Right lobe of liver (tissue), 6 donors: ENCODE measurements at regions not wholly inside any gene's neighbourhood (a gene's known extent, or its start where the extent isn't known, plus 50 kb on each side); places are given as distances from the start of the nearest gene placed in this dataset.
"Not testable (repeated sequence)": the region's sequence is repeated elsewhere in the genome, so short reads cannot be mapped to it uniquely, and the experiment has no call there.

ENCODE experiments used
- ATAC-seq, 4 donors: fragments of 200-7000 bp; cut with Tn5 transposase; one replicate each; pipeline ENCODE4 v1.9.1; 2020; ENCODE audit warnings: mild to moderate bottlenecking in 4 of 4, moderate library complexity in 4 of 4
- DNase-seq, 3 donors: peaks; one replicate each; pipeline ENCODE4 v3.0.0-alpha.2; 2020
- H3K27ac ChIP-seq, 3 donors: fragments of 200-600 bp; one replicate each; pipeline ENCODE4 v1.8.0; 2022
- H3K27me3 ChIP-seq, 2 donors: fragments of 200-600 bp; one replicate each; pipeline ENCODE4 v1.8.0; 2022
- H3K36me3 ChIP-seq, 4 donors: fragments of 200-600 bp; sonication (generic) in 1 of 4; one replicate each; pipeline versions ENCODE4 v1.5.1 to v1.8.0; 2017 to 2022; ENCODE audit warnings: control low read depth in 1 of 4
- H3K4me1 ChIP-seq, 4 donors: fragments of 200-600 bp; sonication (generic) in 1 of 4; one replicate each; pipeline versions ENCODE4 v1.5.1 to v1.8.0; 2017 to 2022; ENCODE audit warnings: control low read depth in 1 of 4
- H3K4me3 ChIP-seq, 3 donors: fragments of 200-600 bp; one replicate each; pipeline ENCODE4 v1.8.0; 2022
- H3K9me3 ChIP-seq, 4 donors: fragments of 200-600 bp; sonication (generic) in 1 of 4; one replicate each; pipeline versions ENCODE4 v1.5.1 to v1.8.0; 2017 to 2022; ENCODE audit warnings: control low read depth in 1 of 4
- CTCF ChIP-seq, 4 donors: fragments of 200-600 bp in 3 of 4; fragments of 450-650 bp in 1 of 4; IDR thresholded peaks; one replicate each; pipeline versions ENCODE4 v1.5.1 to v1.8.0; 2016 to 2022; ENCODE audit warnings: antibody characterized with exemption in 4 of 4, mild to moderate bottlenecking in 2 of 4
- POLR2A ChIP-seq: fragments of 450-650 bp; IDR thresholded peaks from one replicate; pipeline ENCODE4 v1.6.1; 2017; ENCODE audit warnings: antibody characterized with exemption, mild to moderate bottlenecking
- WGBS: methylation state at CpG from one replicate; pipeline ENCODE4 v1.1.6; 2018; ENCODE audit warnings: low coverage, low lambda C conversion rate; ENCODE audit not compliant: insufficient coverage; ENCODE audit errors: missing lambda C conversion rate; 5-methylcytosine and 5-hydroxymethylcytosine counted together
- intact Hi-C, 2 donors: fragments of 100-400 bp; cut with DNase I; formaldehyde crosslinking; loops; one replicate each; pipeline versions ENCODE4 v1.11.2 to v1.14.1; 2022
- donor health status: DM: no; HTN: yes; CAD: no.
- donor health status: DM: no; HTN: no; CAD: no.
- donor health status: DM: no; HTN: no; CAD: no.
- donor health status: DM: no; HTN: yes; CAD: no.
- donor health status: DM: no; HTN: yes; CAD: no.

GRCh38 chr13:112159575-112160547, 92.9 kb downstream of the SOX1 start:
- no peaks in the 10 kb centered on the region for H3K36me3 ChIP-seq
- WGBS = 46% methylated on average over 12 of the region's 17 CpGs
- TF ChIP-seq POLR2A (no peak), CTCF (IDR thresholded peaks at IDR 0.05) (no peak)
- no peak for DNase-seq
- intact Hi-C loops = no loop called here
- H3K4me3 ChIP-seq = no peak overlapping the region
- peak in 3 of 4 donors; percentile 24 to 42 (median 37) for ATAC-seq
- H3K27ac ChIP-seq = no peak overlapping the region
- H3K4me1 ChIP-seq = no peaks in the 10 kb centered on the region
- H3K27me3 ChIP-seq = no peaks in the 10 kb centered on the region
- no peaks in the 10 kb centered on the region for H3K9me3 ChIP-seq

- no peaks in the 10 kb centered on the region for H3K9me3 ChIP-seq
- TF ChIP-seq CTCF (IDR thresholded peaks at IDR 0.05) (no peak), POLR2A (no peak)
- no peak overlapping the region for H3K4me3 ChIP-seq
- DNase-seq (no peak), ATAC-seq (no peak)
- 87% methylated on average over 14 of the region's 14 CpGs for WGBS
- no peaks in the 10 kb centered on the region for H3K36me3 ChIP-seq
- no peaks in the 10 kb centered on the region for H3K27me3 ChIP-seq
- H3K4me1 ChIP-seq = no peaks in the 10 kb centered on the region
- intact Hi-C loops = no loop called here
- H3K27ac ChIP-seq = no peak overlapping the region
Observed at GRCh38 chr13:112160558-112160957, 93.6 kb downstream of the SOX1 start.

- Histone ChIP-seq H3K4me1 (no peaks in the 10 kb centered on the region), H3K4me3 (no peak overlapping the region), H3K27me3 (no peaks in the 10 kb centered on the region), H3K9me3 (no peaks in the 10 kb centered on the region), H3K27ac (no peak overlapping the region), H3K36me3 (no peaks in the 10 kb centered on the region)
- 31% methylated on average over 18 of the region's 21 CpGs for WGBS
- DNase-seq = no peak
- no peak for TF ChIP-seq POLR2A
- TF ChIP-seq CTCF (IDR thresholded peaks at IDR 0.05) = no peak
- no peak for ATAC-seq
- intact Hi-C loops = no loop called here
Observed at GRCh38 chr13:112161521-112162301, 94.8 kb downstream of the SOX1 start.

GRCh38 chr13:112163691-112164660, 97.0 kb downstream of the SOX1 start:
- intact Hi-C loops, DNase-seq, H3K9me3 ChIP-seq, H3K4me3 ChIP-seq, H3K27ac ChIP-seq, H3K27me3 ChIP-seq, ATAC-seq, H3K36me3 ChIP-seq, H3K4me1 ChIP-seq: not testable (repeated sequence)
- 93% methylated on average over 46 of the region's 97 CpGs for WGBS
